ENCODE measurements at regions not wholly inside any gene's neighbourhood (a gene's known extent, or its start where the extent isn't known, plus 50 kb on each side); places are given as distances from the start of the nearest gene placed in this dataset.

- TF ChIP-seq PBX3 (IDR thresholded peaks at IDR 0.05) (no peak), REST (IDR thresholded peaks at IDR 0.05; ENCODE audit: low read depth, low read length) (no peak)
Observed at GRCh38 chrX:39650768-39651347, 446.9 kb downstream of the BCOR start (continued).

- Histone ChIP-seq H3K4me2 (no peak overlapping the region), H3K9me2 (no peaks in the 10 kb centered on the region), H3K79me2 (ENCODE audit: insufficient read depth) (no peaks in the 10 kb centered on the region), H3F3A (replicated peaks; ENCODE audit: insufficient read depth) (no peaks in the 10 kb centered on the region), H3K27me3 (ENCODE audit: insufficient read depth) (peaks cover 9% of the 10 kb centered on the region; the same call in 1 of the 2 replicates), H3K9ac (no peak overlapping the region), H2AFZ (ENCODE audit: low read depth) (no peak overlapping the region), H3K36me3 (replicated peaks in 1 of 2; ENCODE audit: control insufficient read depth in 1 of 2, insufficient read depth in 2 of 2, low read length in 1 of 2) (no peaks in the 10 kb centered on the region), H3K9me3 (no peaks in the 10 kb centered on the region), H4K20me1 (ENCODE audit: insufficient read depth) (no peaks in the 10 kb centered on the region), H3K4me1 (ENCODE audit: control insufficient read depth in 1 of 2, insufficient read depth in 2 of 2, low read depth in 1 of 2, low read length in 1 of 2) (peaks cover 0 to 11% of the 10 kb centered on the region in 2 experiments; a peak in 1 of 4 replicates), H3K4me3 (ENCODE audit: low read depth in 2 of 2, low read length in 1 of 2) (no peak overlapping the region), H3K27ac (ENCODE audit: low read depth in 2 of 2, low read length in 1 of 2) (no peak overlapping the region)
- ChIA-PET CTCF (interaction anchor here (0.6 to 1.1 kb wide), 3 partner anchors 10 to 425 kb away, joined by 3 to 4 read pairs (median 3); no protein-coding TSS in a partner anchor), POLR2A (no interaction called here)
- peak; percentile 34 for DNase-seq
- WGBS (ENCODE audit: low lambda C conversion rate): 42% methylated on average over 5 of the region's 5 CpGs
- TF ChIP-seq CTCF (IDR thresholded peaks at IDR 0.05) (peak; percentile 58), ZBTB33 (IDR thresholded peaks at IDR 0.05; ENCODE audit: borderline replicate concordance, low read depth) (no peak), SMC3 (IDR thresholded peaks at IDR 0.05; ENCODE audit: low read depth, low read length) (peak; percentile 38), RAD21 (IDR thresholded peaks at IDR 0.05; ENCODE audit: low read length) (peak; percentile 58)
Observed at GRCh38 chrX:39652336-39652735, 445.4 kb downstream of the BCOR start.
